Prostate gland (tissue), 2 donors: ENCODE measurements at regions not wholly inside any gene's neighbourhood (a gene's known extent, or its start where the extent isn't known, plus 50 kb on each side); places are given as distances from the start of the nearest gene placed in this dataset.

Experiments
- DNase-seq: peaks from one replicate; pipeline ENCODE4 v3.0.0-alpha.2; 2019; ENCODE audit warnings: low spot score
- H3K27ac ChIP-seq, 2 donors: fragments of 200-600 bp; sonication (generic); 2 replicates each; pipeline ENCODE4 v1.5.1; 2017 to 2019
- H3K27me3 ChIP-seq: fragments of 200-600 bp; sonication (generic); replicated peaks from 2 replicates; pipeline ENCODE4 v1.5.1; 2019; ENCODE audit not compliant: insufficient read depth
- H3K36me3 ChIP-seq, 2 donors: fragments of 200-600 bp; sonication (generic); 1 replicate in 1 of 2; 2 replicates in 1 of 2; pipeline versions ENCODE4 v1.5.1 to v1.8.1; 2017 to 2019
- H3K4me1 ChIP-seq: fragments of 200-600 bp; sonication (generic); replicated peaks from 2 replicates; pipeline ENCODE4 v1.5.1; 2019
- H3K4me3 ChIP-seq, 2 donors: fragments of 200-600 bp; sonication (generic); 2 replicates each; pipeline ENCODE4 v1.5.1; 2017 to 2019
- H3K9me3 ChIP-seq: fragments of 200-600 bp; sonication (generic); 2 replicates; pipeline ENCODE4 v1.5.1; 2017
- POLR2A ChIP-seq: fragments of 450-650 bp; IDR thresholded peaks from one replicate; pipeline ENCODE4 v1.6.1; 2016; ENCODE audit warnings: antibody characterized with exemption, mild to moderate bottlenecking
- POLR2AphosphoS5 ChIP-seq: sonication (generic); formaldehyde crosslinking; IDR thresholded peaks from one replicate; pipeline ENCODE4 v1.6.1; 2017; ENCODE audit warnings: antibody characterized with exemption
- WGBS: methylation state at CpG from one replicate; pipeline ENCODE4 v1.1.5; 2018; 5-methylcytosine and 5-hydroxymethylcytosine counted together
- intact Hi-C: fragments of 100-400 bp; cut with DNase I; formaldehyde crosslinking; loops from one replicate; pipeline ENCODE4 v1.14.2; 2022
- TF ChIP-seq, protein P1 (sequence below), 4 experiments: fragments of 200-600 bp in 2 of 4; fragments of 450-650 bp in 2 of 4; sonication (generic) in 2 of 4; IDR thresholded peaks; 1 replicate in 3 of 4; 2 replicates in 1 of 4; pipeline ENCODE4 v1.5.1; 2016 to 2019; ENCODE audit warnings: antibody characterized with exemption in 4 of 4, mild to moderate bottlenecking in 2 of 4, moderate library complexity in 2 of 4

DNA sequence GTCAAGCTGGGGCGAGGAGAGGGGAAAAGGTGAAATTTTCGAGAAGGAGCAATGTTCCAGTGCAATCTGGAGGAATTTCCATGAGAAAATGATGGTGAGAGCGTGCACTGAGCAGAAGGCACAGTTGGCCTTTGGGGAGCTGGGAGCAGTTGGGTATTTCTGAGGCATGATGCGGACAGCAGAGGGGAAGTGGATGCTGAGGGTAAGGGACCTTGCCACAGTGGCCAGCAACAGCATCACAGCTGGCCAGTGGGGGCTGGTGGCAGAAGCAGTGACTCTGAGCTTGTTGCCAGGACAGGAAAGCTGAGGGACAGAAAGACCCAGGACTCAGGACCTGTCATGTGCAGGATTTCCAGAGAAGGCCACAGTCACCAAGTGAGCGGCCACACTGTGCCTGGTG is 98.9 kb downstream of the LSM3 start:
- no peaks in the 10 kb centered on the region for H3K36me3 ChIP-seq
- TF ChIP-seq, protein P1, sequence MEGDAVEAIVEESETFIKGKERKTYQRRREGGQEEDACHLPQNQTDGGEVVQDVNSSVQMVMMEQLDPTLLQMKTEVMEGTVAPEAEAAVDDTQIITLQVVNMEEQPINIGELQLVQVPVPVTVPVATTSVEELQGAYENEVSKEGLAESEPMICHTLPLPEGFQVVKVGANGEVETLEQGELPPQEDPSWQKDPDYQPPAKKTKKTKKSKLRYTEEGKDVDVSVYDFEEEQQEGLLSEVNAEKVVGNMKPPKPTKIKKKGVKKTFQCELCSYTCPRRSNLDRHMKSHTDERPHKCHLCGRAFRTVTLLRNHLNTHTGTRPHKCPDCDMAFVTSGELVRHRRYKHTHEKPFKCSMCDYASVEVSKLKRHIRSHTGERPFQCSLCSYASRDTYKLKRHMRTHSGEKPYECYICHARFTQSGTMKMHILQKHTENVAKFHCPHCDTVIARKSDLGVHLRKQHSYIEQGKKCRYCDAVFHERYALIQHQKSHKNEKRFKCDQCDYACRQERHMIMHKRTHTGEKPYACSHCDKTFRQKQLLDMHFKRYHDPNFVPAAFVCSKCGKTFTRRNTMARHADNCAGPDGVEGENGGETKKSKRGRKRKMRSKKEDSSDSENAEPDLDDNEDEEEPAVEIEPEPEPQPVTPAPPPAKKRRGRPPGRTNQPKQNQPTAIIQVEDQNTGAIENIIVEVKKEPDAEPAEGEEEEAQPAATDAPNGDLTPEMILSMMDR (IDR thresholded peaks at IDR 0.05): no peak
- no peak for TF ChIP-seq POLR2A
- no peak for TF ChIP-seq POLR2AphosphoS5
- H3K4me1 ChIP-seq: no peaks in the 10 kb centered on the region
- no peaks in the 10 kb centered on the region for H3K27me3 ChIP-seq
- 87% methylated on average over 5 of the region's 5 CpGs for WGBS
- no peak overlapping the region for H3K27ac ChIP-seq
- no peak overlapping the region for H3K4me3 ChIP-seq
- no peak for DNase-seq
- intact Hi-C loops: no loop called here
- H3K9me3 ChIP-seq: no peaks in the 10 kb centered on the region

DNA sequence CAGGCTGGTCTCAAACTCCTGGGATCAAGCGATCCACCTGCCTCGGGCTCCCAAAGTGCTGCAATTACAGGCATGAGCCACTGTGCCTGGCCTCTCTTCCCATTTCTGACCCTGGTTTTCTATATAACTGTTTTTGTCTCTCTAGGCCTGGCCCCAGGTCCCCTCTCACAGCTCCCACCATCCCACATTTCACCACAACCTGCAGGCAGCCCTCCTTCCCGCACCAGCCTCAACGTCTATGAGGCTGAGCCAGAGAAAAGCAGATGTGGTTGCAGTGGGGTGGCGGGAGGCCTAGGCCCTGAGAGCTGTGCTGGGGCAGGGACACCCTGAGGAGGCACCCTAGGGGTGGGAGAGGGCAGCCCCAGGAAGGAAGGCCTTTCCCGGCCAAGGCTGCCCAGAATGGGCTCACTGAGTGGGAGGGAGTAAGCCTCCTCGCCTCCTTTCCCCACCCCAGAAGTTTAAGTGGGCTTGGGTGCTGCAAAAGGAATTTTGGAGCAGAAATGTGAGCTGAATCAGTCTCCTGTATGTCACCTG is 99.7 kb downstream of the LSM3 start:
- WGBS: 90% methylated on average over 7 of the region's 7 CpGs
- intact Hi-C loops: no loop called here
- Histone ChIP-seq H3K27me3 (no peaks in the 10 kb centered on the region), H3K4me1 (no peaks in the 10 kb centered on the region), H3K4me3 (no peak overlapping the region), H3K27ac (no peak overlapping the region), H3K9me3 (no peaks in the 10 kb centered on the region), H3K36me3 (no peaks in the 10 kb centered on the region)
- no peak for TF ChIP-seq POLR2A
- no peak for TF ChIP-seq POLR2AphosphoS5
- TF ChIP-seq, protein P1 (IDR thresholded peaks at IDR 0.05): no peak
- no peak for DNase-seq

DNA sequence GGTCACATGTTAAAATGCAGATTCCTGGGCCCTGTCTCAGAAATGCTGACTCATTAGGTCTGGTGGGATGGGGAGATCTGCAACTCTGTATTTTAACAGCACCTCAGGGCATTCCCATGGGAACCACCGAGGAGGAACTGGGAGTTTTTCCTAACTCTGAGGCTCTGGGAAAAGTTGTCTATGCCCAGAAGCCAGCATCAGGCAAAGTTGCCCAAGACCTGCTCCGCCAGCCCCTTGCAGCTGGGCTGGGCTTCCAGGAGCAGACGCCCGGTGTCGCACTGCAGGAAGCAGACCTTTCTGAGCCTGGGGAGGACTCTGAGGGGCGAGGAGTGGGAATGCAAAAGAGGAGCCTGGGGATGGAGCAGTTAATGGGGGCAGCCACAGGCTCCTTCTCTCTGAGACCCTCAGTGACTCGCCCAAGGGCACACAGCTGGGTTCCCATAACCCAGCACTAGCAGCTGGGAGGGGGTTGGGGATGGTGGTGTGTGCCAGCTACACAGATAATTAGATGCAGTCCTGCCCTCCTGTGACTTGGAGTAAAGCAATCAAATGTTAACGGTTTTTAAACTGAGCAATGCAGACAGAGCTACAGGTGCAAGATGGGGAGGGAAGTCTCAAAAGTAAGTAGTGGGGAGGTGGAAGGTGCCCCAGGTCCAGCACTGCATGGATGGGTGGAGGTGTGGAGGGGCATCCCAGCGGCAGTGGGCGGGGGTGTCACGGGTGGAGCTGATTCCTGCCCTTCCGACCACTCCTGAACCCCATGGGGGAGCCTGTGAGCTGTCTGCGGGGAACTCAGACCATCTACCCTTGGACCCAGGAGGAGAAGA is 100.4 kb downstream of the LSM3 start:
- no peaks in the 10 kb centered on the region for H3K36me3 ChIP-seq
- no peak overlapping the region for H3K27ac ChIP-seq
- DNase-seq: no peak
- WGBS: 70% methylated on average over 13 of the region's 13 CpGs
- TF ChIP-seq POLR2A (no peak), POLR2AphosphoS5 (no peak)
- TF ChIP-seq, protein P1 (IDR thresholded peaks at IDR 0.05): no peak
- no peaks in the 10 kb centered on the region for H3K27me3 ChIP-seq
- no peaks in the 10 kb centered on the region for H3K4me1 ChIP-seq
- H3K9me3 ChIP-seq: no peaks in the 10 kb centered on the region
- H3K4me3 ChIP-seq: no peak overlapping the region
- intact Hi-C loops: no loop called here

DNA sequence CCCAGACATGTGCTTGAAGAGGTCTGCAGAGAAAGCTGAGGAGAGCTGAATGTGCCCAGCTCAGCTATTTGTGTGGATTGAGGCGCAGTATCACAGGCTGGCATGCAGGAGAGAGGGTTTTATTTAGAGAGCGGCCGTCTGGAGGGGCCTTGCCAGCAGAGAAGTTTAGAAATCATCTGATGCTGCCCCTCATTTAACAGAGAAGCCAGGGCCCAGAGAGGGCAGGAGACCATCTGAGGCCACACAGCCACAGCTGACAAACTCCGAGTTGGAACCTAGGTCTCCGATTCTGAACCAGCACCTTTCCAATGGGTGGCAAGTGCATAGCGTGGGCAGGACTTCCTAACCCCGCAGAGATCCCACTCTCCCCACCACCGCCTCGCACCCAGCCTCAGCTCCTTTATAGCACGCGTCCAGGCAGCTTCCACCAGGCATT is 101.0 kb downstream of the LSM3 start:
- Histone ChIP-seq H3K27ac (no peak overlapping the region), H3K27me3 (no peaks in the 10 kb centered on the region), H3K4me3 (no peak overlapping the region), H3K4me1 (no peaks in the 10 kb centered on the region), H3K9me3 (no peaks in the 10 kb centered on the region), H3K36me3 (no peaks in the 10 kb centered on the region)
- intact Hi-C loops: no loop called here
- 83% methylated on average over 11 of the region's 11 CpGs for WGBS
- DNase-seq: no peak
- TF ChIP-seq POLR2A (no peak), POLR2AphosphoS5 (no peak)
- TF ChIP-seq, protein P1 (IDR thresholded peaks at IDR 0.05): no peak

DNA sequence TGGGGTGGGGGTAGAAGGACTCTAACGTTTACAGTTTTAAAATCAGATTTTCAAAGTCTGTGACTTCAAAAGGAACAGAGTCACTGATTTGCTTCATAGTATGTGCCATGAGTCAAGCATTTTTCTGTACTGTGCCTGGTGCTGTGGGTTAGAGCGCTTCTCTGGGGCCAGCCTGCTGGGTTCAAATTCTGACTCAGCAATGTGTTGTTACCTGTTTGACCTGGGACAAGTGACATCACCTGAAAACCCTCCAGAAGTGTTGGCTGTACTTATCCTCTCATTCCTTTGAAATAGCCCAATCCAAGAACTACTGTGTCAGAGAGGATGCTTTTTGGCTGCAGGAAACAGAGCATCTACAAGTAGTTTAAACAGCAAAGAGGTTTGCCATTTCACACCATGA is 101.7 kb downstream of the LSM3 start:
- intact Hi-C loops: no loop called here
- H3K27me3 ChIP-seq: no peaks in the 10 kb centered on the region
- H3K36me3 ChIP-seq: no peaks in the 10 kb centered on the region
- no peak overlapping the region for H3K27ac ChIP-seq
- no peak for DNase-seq
- H3K4me3 ChIP-seq: no peak overlapping the region
- TF ChIP-seq POLR2AphosphoS5 (no peak), POLR2A (no peak)
- TF ChIP-seq, protein P1 (IDR thresholded peaks at IDR 0.05): no peak
- no peaks in the 10 kb centered on the region for H3K9me3 ChIP-seq
- H3K4me1 ChIP-seq: no peaks in the 10 kb centered on the region
- 63% methylated on average over 2 of the region's 2 CpGs for whole genome bisulfite sequencing
